ENCODE measurements at regions not wholly inside any gene's neighbourhood (a gene's known extent, or its start where the extent isn't known, plus 50 kb on each side); places are given as distances from the start of the nearest gene placed in this dataset.

DNA sequence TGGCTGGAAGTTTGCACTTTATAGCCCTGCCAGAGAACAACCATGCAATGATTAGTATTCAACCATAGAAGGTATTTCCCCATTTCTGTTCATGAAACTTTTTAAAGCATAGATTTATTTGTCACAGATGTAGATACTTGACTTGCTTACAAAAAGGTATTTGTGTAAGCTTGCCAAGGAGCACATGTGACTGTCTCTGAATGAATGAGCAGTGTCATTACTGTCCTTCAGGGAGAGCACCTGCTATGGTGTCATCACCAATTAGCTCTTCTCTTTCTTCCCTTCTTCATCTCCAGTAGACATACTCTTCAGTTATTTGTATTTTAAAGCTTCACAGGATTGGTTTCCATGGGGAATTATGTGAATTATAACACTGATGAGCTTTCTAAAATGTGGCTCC, 1064.7 kb upstream of the GRIA3 start:
- TF ChIP-seq POLR2AphosphoS5 (IDR thresholded peaks at IDR 0.05; ENCODE audit: low read length) (no peak), CEBPB (IDR thresholded peaks at IDR 0.05; ENCODE audit: borderline replicate concordance in 1 of 2, low read depth in 2 of 2, low read length in 2 of 2) (no peak), GATAD2B (conservative IDR thresholded peaks at IDR 0.05; ENCODE audit: low read depth) (no peak), POLR2A (IDR thresholded peaks at IDR 0.05; ENCODE audit: low read depth, low read length) (no peak), SP1 (IDR thresholded peaks at IDR 0.05; ENCODE audit: low read depth, low read length) (no peak), PML (IDR thresholded peaks at IDR 0.05; ENCODE audit: low read length) (no peak)
- TF ChIP-seq, protein P1, sequence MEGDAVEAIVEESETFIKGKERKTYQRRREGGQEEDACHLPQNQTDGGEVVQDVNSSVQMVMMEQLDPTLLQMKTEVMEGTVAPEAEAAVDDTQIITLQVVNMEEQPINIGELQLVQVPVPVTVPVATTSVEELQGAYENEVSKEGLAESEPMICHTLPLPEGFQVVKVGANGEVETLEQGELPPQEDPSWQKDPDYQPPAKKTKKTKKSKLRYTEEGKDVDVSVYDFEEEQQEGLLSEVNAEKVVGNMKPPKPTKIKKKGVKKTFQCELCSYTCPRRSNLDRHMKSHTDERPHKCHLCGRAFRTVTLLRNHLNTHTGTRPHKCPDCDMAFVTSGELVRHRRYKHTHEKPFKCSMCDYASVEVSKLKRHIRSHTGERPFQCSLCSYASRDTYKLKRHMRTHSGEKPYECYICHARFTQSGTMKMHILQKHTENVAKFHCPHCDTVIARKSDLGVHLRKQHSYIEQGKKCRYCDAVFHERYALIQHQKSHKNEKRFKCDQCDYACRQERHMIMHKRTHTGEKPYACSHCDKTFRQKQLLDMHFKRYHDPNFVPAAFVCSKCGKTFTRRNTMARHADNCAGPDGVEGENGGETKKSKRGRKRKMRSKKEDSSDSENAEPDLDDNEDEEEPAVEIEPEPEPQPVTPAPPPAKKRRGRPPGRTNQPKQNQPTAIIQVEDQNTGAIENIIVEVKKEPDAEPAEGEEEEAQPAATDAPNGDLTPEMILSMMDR (IDR thresholded peaks at IDR 0.05 in 2 of 3, conservative IDR thresholded peaks at IDR 0.05 in 1 of 3; ENCODE audit: control insufficient read depth in 2 of 3, extremely low read depth in 1 of 3, insufficient read depth in 1 of 3, low read depth in 3 of 3, low read length in 3 of 3) = no peak
- TF ChIP-seq, protein P2, sequence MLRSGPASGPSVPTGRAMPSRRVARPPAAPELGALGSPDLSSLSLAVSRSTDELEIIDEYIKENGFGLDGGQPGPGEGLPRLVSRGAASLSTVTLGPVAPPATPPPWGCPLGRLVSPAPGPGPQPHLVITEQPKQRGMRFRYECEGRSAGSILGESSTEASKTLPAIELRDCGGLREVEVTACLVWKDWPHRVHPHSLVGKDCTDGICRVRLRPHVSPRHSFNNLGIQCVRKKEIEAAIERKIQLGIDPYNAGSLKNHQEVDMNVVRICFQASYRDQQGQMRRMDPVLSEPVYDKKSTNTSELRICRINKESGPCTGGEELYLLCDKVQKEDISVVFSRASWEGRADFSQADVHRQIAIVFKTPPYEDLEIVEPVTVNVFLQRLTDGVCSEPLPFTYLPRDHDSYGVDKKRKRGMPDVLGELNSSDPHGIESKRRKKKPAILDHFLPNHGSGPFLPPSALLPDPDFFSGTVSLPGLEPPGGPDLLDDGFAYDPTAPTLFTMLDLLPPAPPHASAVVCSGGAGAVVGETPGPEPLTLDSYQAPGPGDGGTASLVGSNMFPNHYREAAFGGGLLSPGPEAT (IDR thresholded peaks at IDR 0.05; ENCODE audit: low read depth) = peak; percentile 35; the same call in 1 of the 2 replicates

Data from GM12878 (cell line).